A549 (cell line): ENCODE measurements at regions not wholly inside any gene's neighbourhood (a gene's known extent, or its start where the extent isn't known, plus 50 kb on each side); places are given as distances from the start of the nearest gene placed in this dataset.

Source experiments
- CEBPB ChIP-seq, 2 experiments: fragments of >200 bp in 1 of 2; sonication (Bioruptor Twin) in 1 of 2; formaldehyde crosslinking in 1 of 2; IDR thresholded peaks; 2 replicates each; pipeline ENCODE4 v1.6.1; 2012 to 2016
- CTCF ChIP-seq: fragments of >200 bp; sonication (Bioruptor Twin); formaldehyde crosslinking; IDR thresholded peaks from 3 replicates; pipeline ENCODE4 v1.5.1; 2016
- EP300 ChIP-seq, 2 experiments: fragments of >200 bp; sonication (Bioruptor Twin); formaldehyde crosslinking; IDR thresholded peaks; 2 replicates in 1 of 2; 3 replicates in 1 of 2; pipeline ENCODE4 v1.6.1; 2016 to 2017
- NR3C1 ChIP-seq: fragments of >200 bp; sonication (Bioruptor Twin); formaldehyde crosslinking; IDR thresholded peaks from 3 replicates; pipeline ENCODE4 v1.6.1; 2017
- POLR2A ChIP-seq: IDR thresholded peaks from 2 replicates; pipeline ENCODE4 v1.6.1; 2012; ENCODE audit warnings: mild to moderate bottlenecking, low read length
- RFX5 ChIP-seq: fragments of 450-650 bp; IDR thresholded peaks from 2 replicates; pipeline ENCODE4 v1.7.1; 2014; ENCODE audit warnings: antibody characterized with exemption, mild to moderate bottlenecking, moderate library complexity
- TP53 ChIP-seq: fragments of 250-450 bp; sonication (Bioruptor Pico); IDR thresholded peaks from 2 replicates; pipeline ENCODE4 v1.5.0; 2021; ENCODE audit warnings: mild to moderate bottlenecking, moderate library complexity
- USF2 ChIP-seq: fragments of 450-650 bp; IDR thresholded peaks from 2 replicates; pipeline ENCODE4 v1.6.1; 2014; ENCODE audit warnings: antibody characterized with exemption

- no peak for TF ChIP-seq EP300 (IDR thresholded peaks at IDR 0.05)
- TF ChIP-seq CTCF = no peak
- no peak for TF ChIP-seq NR3C1
- TF ChIP-seq RFX5 = no peak
- TF ChIP-seq POLR2A = no peak
- no peak for TF ChIP-seq TP53 (CRISPR knock-in tag)
- no peak for TF ChIP-seq CEBPB (IDR thresholded peaks at IDR 0.05)
- TF ChIP-seq USF2 = no peak
These were observed 52.6 kb upstream of the GLI2 start for GRCh38 chr2:120683081-120683480.
